ENCODE measurements at regions not wholly inside any gene's neighbourhood (a gene's known extent, or its start where the extent isn't known, plus 50 kb on each side); places are given as distances from the start of the nearest gene placed in this dataset.

GRCh38 chr6:121994919-121995318 lies 404.5 kb upstream of the HSF2 start:
- no peak overlapping the region for H3K4me3 ChIP-seq (ENCODE audit: low read depth, low read length)
- no peak for DNase-seq (ENCODE audit: low read depth)
- no peak for TF ChIP-seq CTCF (IDR thresholded peaks at IDR 0.05; ENCODE audit: insufficient read depth, low read depth, low read length)

- no peak for TF ChIP-seq CTCF (IDR thresholded peaks at IDR 0.05; ENCODE audit: insufficient read depth, low read depth, low read length)
- H3K4me3 ChIP-seq (ENCODE audit: low read depth, low read length): no peak overlapping the region
- DNase-seq (ENCODE audit: low read depth): no peak
These were observed 400.8 kb upstream of the HSF2 start for GRCh38 chr6:121998631-121999030.

GRCh38 chr6:121999456-122000065 lies 399.9 kb upstream of the HSF2 start:
- no peak for TF ChIP-seq CTCF (IDR thresholded peaks at IDR 0.05; ENCODE audit: insufficient read depth, low read depth, low read length)
- H3K4me3 ChIP-seq (ENCODE audit: low read depth, low read length): no peak overlapping the region
- no peak for DNase-seq (ENCODE audit: low read depth)

- DNase-seq (ENCODE audit: low read depth): no peak
- no peak overlapping the region for H3K4me3 ChIP-seq (ENCODE audit: low read depth, low read length)
- no peak for TF ChIP-seq CTCF (IDR thresholded peaks at IDR 0.05; ENCODE audit: insufficient read depth, low read depth, low read length)
These were observed 393.8 kb upstream of the HSF2 start for GRCh38 chr6:122005661-122006060.

- TF ChIP-seq CTCF (IDR thresholded peaks at IDR 0.05; ENCODE audit: insufficient read depth, low read depth, low read length): no peak
- H3K4me3 ChIP-seq (ENCODE audit: low read depth, low read length): no peak overlapping the region
- peak; percentile 27 for DNase-seq (ENCODE audit: low read depth)
These were observed 392.1 kb upstream of the HSF2 start for GRCh38 chr6:122007339-122007738.

GRCh38 chr6:122008101-122008999 lies 391.1 kb upstream of the HSF2 start:
- DNase-seq (ENCODE audit: low read depth): no peak
- no peak overlapping the region for H3K4me3 ChIP-seq (ENCODE audit: low read depth, low read length)
- TF ChIP-seq CTCF (IDR thresholded peaks at IDR 0.05; ENCODE audit: insufficient read depth, low read depth, low read length): no peak
